GM21737 (cell line): ENCODE measurements at regions not wholly inside any gene's neighbourhood (a gene's known extent, or its start where the extent isn't known, plus 50 kb on each side); places are given as distances from the start of the nearest gene placed in this dataset.

Experiments used
- ATAC-seq: cut with Tn5 transposase; IDR thresholded peaks from one replicate; pipeline ENCODE4 v1.9.1; 2021; ENCODE audit warnings: mild to moderate bottlenecking, moderate library complexity; ENCODE audit not compliant: unreplicated experiment

- ATAC-seq: no peak
These were observed 100.5 kb downstream of the AASDH start for GRCh38 chr4:56286763-56287162.

GRCh38 chr4:56283375-56283774 lies 103.9 kb downstream of the AASDH start:
- ATAC-seq: no peak

GRCh38 chr4:56282004-56282403 lies 105.3 kb downstream of the AASDH start:
- ATAC-seq: no peak

GRCh38 chr4:56276547-56276946 lies 110.7 kb downstream of the AASDH start:
- ATAC-seq: no peak

- ATAC-seq: no peak
These were observed 113.9 kb downstream of the AASDH start for GRCh38 chr4:56273391-56273790.

GRCh38 chr4:56272927-56273326 lies 114.4 kb downstream of the AASDH start:
- no peak for ATAC-seq

- ATAC-seq: no peak
These were observed 115.3 kb downstream of the AASDH start for GRCh38 chr4:56272003-56272402.

- ATAC-seq: no peak
These were observed 116.2 kb downstream of the AASDH start for GRCh38 chr4:56271131-56271530.

- ATAC-seq: no peak
These were observed 119.7 kb downstream of the AASDH start for GRCh38 chr4:56267558-56267957.

GRCh38 chr4:56264873-56265272 lies 122.4 kb downstream of the AASDH start:
- no peak for ATAC-seq

GRCh38 chr4:56261027-56261426 lies 126.3 kb downstream of the AASDH start:
- no peak for ATAC-seq

- ATAC-seq: no peak
These were observed 127.0 kb downstream of the AASDH start for GRCh38 chr4:56260320-56260719.

GRCh38 chr4:56259655-56260054 lies 127.6 kb downstream of the AASDH start:
- no peak for ATAC-seq

GRCh38 chr4:56255820-56256219 lies 131.5 kb downstream of the AASDH start:
- ATAC-seq: no peak

GRCh38 chr4:56253666-56254305 lies 133.5 kb downstream of the AASDH start:
- no peak for ATAC-seq

GRCh38 chr4:56252561-56253152 lies 134.6 kb downstream of the AASDH start:
- ATAC-seq: no peak

GRCh38 chr4:56251556-56251955 lies 135.7 kb downstream of the AASDH start:
- ATAC-seq: no peak

GRCh38 chr4:56250776-56251175 lies 136.5 kb downstream of the AASDH start:
- no peak for ATAC-seq

- no peak for ATAC-seq
These were observed 139.6 kb downstream of the AASDH start for GRCh38 chr4:56247646-56248045.

- ATAC-seq: no peak
These were observed 141.1 kb downstream of the AASDH start for GRCh38 chr4:56246233-56246610.

GRCh38 chr4:56245547-56246232 lies 141.6 kb downstream of the AASDH start:
- no peak for ATAC-seq

GRCh38 chr4:56244681-56245080 lies 142.6 kb downstream of the AASDH start:
- ATAC-seq: no peak
